ENCODE measurements at regions not wholly inside any gene's neighbourhood (a gene's known extent, or its start where the extent isn't known, plus 50 kb on each side); places are given as distances from the start of the nearest gene placed in this dataset.

DNA sequence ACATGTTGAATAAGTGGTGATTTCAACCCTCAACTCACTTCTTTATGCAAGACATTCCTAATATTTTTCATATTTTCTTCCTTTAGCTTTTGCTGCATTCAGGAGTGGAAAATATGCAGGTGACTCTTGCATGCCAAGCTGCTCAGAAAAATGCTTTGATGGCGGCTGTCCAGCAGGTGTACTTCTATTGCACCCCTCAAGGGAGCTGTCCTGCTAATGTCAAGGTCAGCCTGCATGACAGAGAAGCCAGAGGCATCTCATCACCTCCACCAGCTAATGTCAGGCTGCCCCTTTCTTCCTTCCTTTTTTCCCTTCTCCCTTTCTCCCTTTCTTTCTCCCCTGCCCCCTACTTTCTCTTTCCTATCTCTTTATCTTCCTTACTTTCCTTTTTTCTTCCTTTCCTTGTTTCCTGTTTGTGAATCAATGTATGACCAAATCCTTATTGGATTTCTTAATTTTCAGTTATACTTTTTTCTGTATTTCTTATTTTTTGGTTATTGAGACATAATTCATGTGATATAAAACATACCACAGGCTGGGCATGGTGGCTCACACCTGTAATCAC is 112.2 kb downstream of the CD164 start:
- 81% methylated on average over 1 of the region's 1 CpG; no CpG with 5 or more reads in 1 of the 2 experiments for WGBS, 2 experiments (ENCODE audit: extremely low coverage in 1 of 2, insufficient coverage in 1 of 2, insufficient read length in 1 of 2, insufficient replicate concordance in 2 of 2, low coverage in 1 of 2, low lambda C conversion rate in 2 of 2, missing lambda C conversion rate in 1 of 2)
- Histone ChIP-seq H2AK5ac (ENCODE audit: low read depth, low read length) (no peak overlapping the region), H4K5ac (ENCODE audit: insufficient read length, low read depth, low read length) (no peak overlapping the region), H2AFZ (ENCODE audit: low read length) (no peak overlapping the region), H3K9ac (replicated peaks in 1 of 4; ENCODE audit: extremely low read depth in 1 of 4, low read depth in 3 of 4, low read length in 3 of 4) (no peak overlapping the region), H3K36me3 (ENCODE audit: control insufficient read depth in 2 of 4, insufficient read depth in 4 of 4, low read length in 3 of 4) (0 out of 8 replicates have a peak, but pooled peaks cover 0 to 6% (median 1%) of the 10 kb centered on the region in 4 experiments), H3K79me2 (ENCODE audit: control insufficient read depth in 1 of 2, insufficient read depth in 2 of 2, low read length in 2 of 2) (no peaks in the 10 kb centered on the region), H3K4me3 (ENCODE audit: extremely low read depth in 1 of 4, insufficient read depth in 2 of 4, low read depth in 3 of 4, low read length in 4 of 4) (no peak overlapping the region), H4K20me1 (replicated peaks in 1 of 2; ENCODE audit: control insufficient read depth in 1 of 2, insufficient read depth in 2 of 2, low read length in 2 of 2) (no peaks in the 10 kb centered on the region), H3K4me1 (replicated peaks in 1 of 4; ENCODE audit: control insufficient read depth in 3 of 4, insufficient read depth in 4 of 4, low read length in 3 of 4) (0 out of 7 replicates have a peak, but pooled peaks cover 0 to 2% (median 0%) of the 10 kb centered on the region in 4 experiments), H4K91ac (replicated peaks; ENCODE audit: insufficient read length, low read length) (no peak overlapping the region), H2BK20ac (ENCODE audit: low read length) (no peak overlapping the region), H3K79me1 (ENCODE audit: low read depth, low read length) (no peaks in the 10 kb centered on the region), H2BK5ac (ENCODE audit: low read depth, low read length) (no peak overlapping the region), H3K18ac (ENCODE audit: extremely low read depth, low read length) (no peak overlapping the region), H2BK12ac (ENCODE audit: low read depth, low read length) (no peak overlapping the region), H3K23me2 (ENCODE audit: low read depth, low read length) (no peaks in the 10 kb centered on the region), H3K14ac (ENCODE audit: insufficient read length) (no peak overlapping the region), H3K27me3 (replicated peaks in 1 of 4; ENCODE audit: control insufficient read depth in 3 of 4, extremely low read depth in 1 of 4, insufficient read depth in 3 of 4, low read length in 3 of 4) (no peaks in the 10 kb centered on the region), H3K4ac (replicated peaks; ENCODE audit: insufficient read length, low read depth, low read length) (no peak overlapping the region), H3K56ac (replicated peaks; ENCODE audit: insufficient read length, low read depth, low read length) (no peak overlapping the region), H2BK120ac (replicated peaks; ENCODE audit: low read depth, low read length) (no peak overlapping the region), H4K8ac (ENCODE audit: extremely low read depth, insufficient read depth, low read length) (no peak overlapping the region), H3K9me3 (ENCODE audit: insufficient read depth in 2 of 2, low read depth in 1 of 2, low read length in 1 of 2) (peaks cover 4 to 5% of the 10 kb centered on the region in 2 experiments; a peak in 3 of 4 replicates), H3K4me2 (ENCODE audit: insufficient read depth in 1 of 2, low read depth in 2 of 2, low read length in 2 of 2) (no peak overlapping the region), H2BK15ac (ENCODE audit: low read length) (no peak overlapping the region), H3K27ac (ENCODE audit: low read depth, low read length) (no peak overlapping the region), H3K23ac (ENCODE audit: insufficient read length) (no peak overlapping the region)
- ChIA-PET CTCF (ENCODE audit: partially characterized antibody) (no interaction called here), POLR2A (ENCODE audit: partially characterized antibody) (no interaction called here)
- DNase-seq (ENCODE audit: low read depth in 1 of 2, low spot score in 2 of 2) (no peak), FAIRE-seq (no peak)
- TF ChIP-seq CBX5 (IDR thresholded peaks at IDR 0.05; ENCODE audit: low read depth, low read length) (no peak), KDM4A (IDR thresholded peaks at IDR 0.05; ENCODE audit: low read depth, low read length, severe bottlenecking) (no peak), EZH2 (IDR thresholded peaks at IDR 0.05; ENCODE audit: low read depth, low read length, severe bottlenecking) (no peak), BCL11A (IDR thresholded peaks at IDR 0.05; ENCODE audit: low read depth in 2 of 2, low read length in 2 of 2) (no peak), KDM5A (IDR thresholded peaks at IDR 0.05; ENCODE audit: low read length) (no peak), CBX8 (IDR thresholded peaks at IDR 0.05; ENCODE audit: borderline replicate concordance, low read depth, low read length) (no peak)
